ENCODE measurements at regions not wholly inside any gene's neighbourhood (a gene's known extent, or its start where the extent isn't known, plus 50 kb on each side); places are given as distances from the start of the nearest gene placed in this dataset.

DNA sequence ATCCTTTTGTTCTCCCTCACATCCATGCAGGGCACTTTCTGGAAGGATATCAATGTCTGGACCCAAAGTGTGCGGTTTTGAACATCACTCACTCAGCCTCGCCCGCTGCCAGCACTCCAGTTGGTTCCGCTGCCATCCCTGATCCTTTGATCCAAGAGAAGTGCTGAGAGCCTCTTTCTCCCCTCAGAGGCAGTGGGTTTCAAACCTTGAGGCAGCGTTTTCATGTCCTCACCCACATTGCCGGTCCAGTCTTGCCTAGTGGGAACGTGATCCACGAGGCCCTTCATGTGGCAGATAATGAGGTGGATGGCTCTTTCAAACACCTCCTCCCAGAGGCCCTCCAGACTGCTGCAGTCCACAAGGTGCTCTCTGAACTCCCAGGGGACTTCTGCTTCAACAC is 122.2 kb downstream of the ACTL8 start:
- H3K4me3 ChIP-seq (replicated peaks; ENCODE audit: low read depth, low read length) = no peak overlapping the region
- DNase-seq (ENCODE audit: extremely low read depth, low read depth) = no peak
- TF ChIP-seq, protein P1, sequence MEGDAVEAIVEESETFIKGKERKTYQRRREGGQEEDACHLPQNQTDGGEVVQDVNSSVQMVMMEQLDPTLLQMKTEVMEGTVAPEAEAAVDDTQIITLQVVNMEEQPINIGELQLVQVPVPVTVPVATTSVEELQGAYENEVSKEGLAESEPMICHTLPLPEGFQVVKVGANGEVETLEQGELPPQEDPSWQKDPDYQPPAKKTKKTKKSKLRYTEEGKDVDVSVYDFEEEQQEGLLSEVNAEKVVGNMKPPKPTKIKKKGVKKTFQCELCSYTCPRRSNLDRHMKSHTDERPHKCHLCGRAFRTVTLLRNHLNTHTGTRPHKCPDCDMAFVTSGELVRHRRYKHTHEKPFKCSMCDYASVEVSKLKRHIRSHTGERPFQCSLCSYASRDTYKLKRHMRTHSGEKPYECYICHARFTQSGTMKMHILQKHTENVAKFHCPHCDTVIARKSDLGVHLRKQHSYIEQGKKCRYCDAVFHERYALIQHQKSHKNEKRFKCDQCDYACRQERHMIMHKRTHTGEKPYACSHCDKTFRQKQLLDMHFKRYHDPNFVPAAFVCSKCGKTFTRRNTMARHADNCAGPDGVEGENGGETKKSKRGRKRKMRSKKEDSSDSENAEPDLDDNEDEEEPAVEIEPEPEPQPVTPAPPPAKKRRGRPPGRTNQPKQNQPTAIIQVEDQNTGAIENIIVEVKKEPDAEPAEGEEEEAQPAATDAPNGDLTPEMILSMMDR (IDR thresholded peaks at IDR 0.05; ENCODE audit: low read depth, low read length, missing control alignments) = no peak

DNA sequence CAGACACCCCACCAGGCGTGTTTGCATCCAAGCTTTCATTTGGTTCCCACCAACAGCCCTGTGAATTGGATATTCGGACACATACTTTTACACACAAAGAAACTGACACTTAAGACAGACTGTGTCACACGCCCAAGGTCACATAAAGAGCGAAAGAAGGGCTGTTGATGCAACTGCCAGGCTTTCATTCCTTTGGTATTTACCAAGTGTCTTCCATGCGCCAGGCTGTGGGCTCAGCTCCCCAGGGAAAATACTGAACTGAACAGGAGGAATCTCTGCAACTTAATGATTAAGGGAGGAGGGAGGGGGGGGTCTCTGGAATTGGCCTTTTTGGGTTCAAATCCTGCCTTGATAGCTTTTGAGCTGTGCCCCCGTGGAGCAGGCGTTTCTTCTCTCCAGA is 122.8 kb downstream of the ACTL8 start:
- no peak overlapping the region for H3K4me3 ChIP-seq (replicated peaks; ENCODE audit: low read depth, low read length)
- TF ChIP-seq, protein P1 (IDR thresholded peaks at IDR 0.05; ENCODE audit: low read depth, low read length, missing control alignments) = no peak

DNA sequence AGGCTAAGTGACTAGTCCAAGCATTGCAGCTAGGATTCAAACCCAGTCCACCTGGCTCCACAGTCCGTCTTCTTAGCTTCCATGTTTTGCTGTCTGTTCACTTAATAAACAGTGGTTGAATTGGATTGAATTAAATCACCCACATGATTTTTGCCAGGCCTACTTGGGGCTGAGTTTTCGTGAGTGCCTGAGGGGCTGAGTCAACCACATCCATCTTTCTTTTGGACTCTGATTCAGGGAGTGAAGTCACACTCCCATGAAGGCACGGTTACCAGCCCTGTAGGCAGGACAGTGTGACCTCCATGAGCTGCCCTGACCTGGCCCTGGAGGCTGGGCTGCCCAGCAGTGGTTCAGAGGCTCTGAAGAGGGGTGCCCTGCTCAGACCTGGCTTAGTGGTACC is 123.7 kb downstream of the ACTL8 start:
- TF ChIP-seq, protein P1 (IDR thresholded peaks at IDR 0.05; ENCODE audit: low read depth, low read length, missing control alignments) = no peak
- DNase-seq (ENCODE audit: extremely low read depth, low read depth) = no peak
- H3K4me3 ChIP-seq (replicated peaks; ENCODE audit: low read depth, low read length) = no peak overlapping the region

More for the DNA sequence above, 122.8 kb downstream of the ACTL8 start:
- no peak for DNase-seq (ENCODE audit: extremely low read depth, low read depth)

DNA sequence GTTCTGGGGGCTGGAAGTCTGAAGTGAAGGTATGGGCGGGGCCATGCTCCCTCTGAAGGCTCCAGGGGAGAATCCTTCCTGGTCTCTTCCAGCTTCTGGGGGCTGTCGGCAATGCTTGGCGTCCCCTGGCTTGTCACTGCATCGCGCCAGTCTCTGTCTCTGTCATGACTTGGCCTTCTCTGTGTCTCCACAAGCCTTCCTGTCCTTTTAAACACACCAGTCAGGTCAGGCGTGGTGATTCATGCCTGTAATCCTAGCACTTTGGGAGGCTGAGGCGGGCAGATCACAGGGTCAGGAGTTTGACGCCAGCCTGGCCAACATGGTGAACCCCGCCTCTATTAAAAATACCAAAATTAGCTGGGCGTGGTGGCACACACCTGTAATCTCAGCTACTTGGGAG is 125.3 kb downstream of the ACTL8 start:
- TF ChIP-seq, protein P1 (IDR thresholded peaks at IDR 0.05; ENCODE audit: low read depth, low read length, missing control alignments) = no peak
- DNase-seq (ENCODE audit: extremely low read depth, low read depth) = no peak
- no peak overlapping the region for H3K4me3 ChIP-seq (replicated peaks; ENCODE audit: low read depth, low read length)

DNA sequence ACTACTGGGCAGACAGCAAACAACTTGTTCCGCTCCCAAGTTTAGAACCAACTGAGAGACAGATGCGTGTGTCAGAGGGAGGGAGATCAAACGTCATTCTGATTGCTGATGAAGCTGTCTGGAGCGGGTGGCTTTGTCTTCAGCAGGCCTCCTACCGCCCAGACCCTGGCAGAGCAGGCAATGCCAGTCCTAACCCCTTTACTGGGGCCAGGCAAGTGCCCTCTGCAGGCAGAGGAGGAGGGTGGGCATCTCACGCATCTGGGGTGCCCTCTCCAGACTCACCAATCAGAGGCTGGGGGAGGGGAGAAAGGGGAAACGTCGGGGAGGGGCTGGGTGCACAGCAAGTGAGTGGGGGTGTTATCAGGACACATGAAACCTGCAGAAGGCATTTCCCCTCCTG is 126.6 kb downstream of the ACTL8 start:
- TF ChIP-seq, protein P1 (IDR thresholded peaks at IDR 0.05; ENCODE audit: low read depth, low read length, missing control alignments) = no peak
- no peak for DNase-seq (ENCODE audit: extremely low read depth, low read depth)
- no peak overlapping the region for H3K4me3 ChIP-seq (replicated peaks; ENCODE audit: low read depth, low read length)

DNA sequence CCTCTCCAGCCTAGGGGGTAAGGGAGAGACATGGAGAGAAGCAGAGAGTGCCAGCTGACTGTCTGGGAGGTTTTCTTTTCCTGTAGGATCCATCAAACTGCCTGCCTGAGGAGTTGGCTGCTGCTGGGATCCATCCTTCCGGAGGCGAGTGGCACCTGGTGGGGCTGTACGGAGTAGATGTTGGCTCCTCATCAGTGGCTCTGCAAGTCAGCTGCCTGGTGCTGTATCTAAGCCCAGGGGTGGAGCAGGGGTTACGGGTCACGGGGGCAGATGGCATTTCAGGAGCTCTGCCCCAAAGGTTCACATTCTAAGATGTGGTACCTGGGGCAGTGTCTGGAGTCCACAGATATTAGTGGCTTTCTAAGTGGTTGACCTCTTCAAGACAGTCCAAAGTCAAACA is 128.0 kb downstream of the ACTL8 start:
- TF ChIP-seq, protein P1 (IDR thresholded peaks at IDR 0.05; ENCODE audit: low read depth, low read length, missing control alignments) = no peak
- no peak overlapping the region for H3K4me3 ChIP-seq (replicated peaks; ENCODE audit: low read depth, low read length)
- no peak for DNase-seq (ENCODE audit: extremely low read depth, low read depth)

DNA sequence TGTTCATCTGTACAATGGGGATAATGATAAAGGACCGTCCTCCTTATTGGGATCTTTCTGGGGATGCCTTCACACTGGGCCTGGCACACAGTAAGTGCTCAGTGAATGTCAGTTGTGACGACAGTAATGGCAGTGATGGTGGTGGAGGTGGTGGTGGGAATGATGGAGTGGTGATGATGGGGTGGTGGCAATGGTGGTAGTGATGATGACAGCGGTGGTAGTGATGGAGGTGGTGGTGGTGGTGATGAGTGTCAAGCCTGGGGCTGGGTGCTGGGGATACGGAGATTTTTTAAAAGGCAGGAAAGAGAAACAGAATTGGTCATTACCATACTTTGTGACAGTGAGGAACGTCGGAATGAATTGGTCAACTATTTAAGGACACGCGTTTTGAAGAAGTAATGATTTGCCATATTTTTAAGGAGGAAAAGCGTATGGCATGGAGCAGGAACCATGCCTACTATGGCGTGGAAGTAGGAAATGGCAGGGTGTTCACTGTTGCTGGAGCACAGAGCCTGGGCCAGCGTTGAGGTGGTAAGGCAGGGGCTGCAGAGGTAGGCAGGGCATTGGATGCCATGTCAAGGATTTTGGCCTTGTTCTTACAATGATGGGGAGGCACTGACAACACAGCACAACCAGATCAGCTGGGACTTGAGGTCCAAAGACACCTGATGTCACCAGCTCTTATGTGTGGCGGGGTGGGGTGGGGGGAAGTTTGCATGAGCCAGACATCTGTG is 128.7 kb downstream of the ACTL8 start:
- no peak for DNase-seq (ENCODE audit: extremely low read depth, low read depth)
- no peak overlapping the region for H3K4me3 ChIP-seq (replicated peaks; ENCODE audit: low read depth, low read length)
- TF ChIP-seq, protein P1 (IDR thresholded peaks at IDR 0.05; ENCODE audit: low read depth, low read length, missing control alignments) = no peak
